Kidney (tissue), 13 donors: ENCODE measurements at regions not wholly inside any gene's neighbourhood (a gene's known extent, or its start where the extent isn't known, plus 50 kb on each side); places are given as distances from the start of the nearest gene placed in this dataset.

Source experiments
- DNase-seq, 5 donors: peaks; one replicate each; pipeline ENCODE4 v3.0.0-alpha.2; 2013 to 2020
- FAIRE-seq: peaks from 2 replicates; lab custom pipeline; 2012; peaks lifted over from hg19 to GRCh38; lab: Jason Lieb, UNC
- H3K27ac ChIP-seq, 2 donors: one replicate each; pipeline ENCODE4 v1.7.0; 2013; ENCODE audit warnings: low read depth in 2 of 2, low read length in 2 of 2, inconsistent platforms in 1 of 2
- H3K27me3 ChIP-seq: one replicate; pipeline ENCODE4 v1.7.1; 2013; ENCODE audit warnings: low read length, inconsistent platforms; ENCODE audit not compliant: control insufficient read depth, insufficient read depth
- H3K36me3 ChIP-seq, 3 donors: one replicate each; pipeline versions ENCODE4 v1.7.0 to v1.7.1; 2013; ENCODE audit warnings: low read length in 3 of 3, control low read depth in 1 of 3, inconsistent platforms in 1 of 3; ENCODE audit not compliant: insufficient read depth in 3 of 3, control insufficient read depth in 2 of 3
- H3K4me1 ChIP-seq, 3 donors: one replicate each; pipeline versions ENCODE4 v1.7.0 to v1.7.1; 2013; ENCODE audit warnings: low read length in 3 of 3, inconsistent platforms in 1 of 3, low read depth in 1 of 3; ENCODE audit not compliant: control insufficient read depth in 2 of 3, insufficient read depth in 2 of 3
- H3K4me3 ChIP-seq, 3 donors: one replicate each; pipeline versions ENCODE4 v1.7.0 to v1.8.1; 2013; ENCODE audit warnings: low read length in 3 of 3, control low read depth in 1 of 3, inconsistent platforms in 1 of 3
- H3K9ac ChIP-seq, 3 donors: one replicate each; pipeline versions ENCODE4 v1.7.0 to v1.7.1; 2013; ENCODE audit warnings: low read length in 3 of 3, control low read depth in 1 of 3, inconsistent platforms in 1 of 3
- H3K9me3 ChIP-seq, 3 donors: one replicate each; pipeline versions ENCODE4 v1.7.0 to v1.7.1; 2013; ENCODE audit warnings: low read length in 3 of 3, control low read depth in 1 of 3, inconsistent platforms in 1 of 3; ENCODE audit not compliant: control insufficient read depth in 2 of 3, insufficient read depth in 1 of 3
- CTCF ChIP-seq: IDR thresholded peaks from 3 replicates; pipeline ENCODE4 v1.5.1; 2012; ENCODE audit warnings: mild to moderate bottlenecking, moderate library complexity, borderline replicate concordance; ENCODE audit not compliant: insufficient read depth; ENCODE audit errors: extremely low read depth
- intact Hi-C: fragments of 100-400 bp; cut with DNase I; formaldehyde crosslinking; loops from one replicate; pipeline ENCODE4 v1.11.1; 2022
- donor health status: control.
- donor health status: control.
- donor health status: control.
- donor health status: control.
- donor health status: control.
- donor health status: DM: yes; HTN: yes; CAD: no.
- donor health status: Normal renal cell carcinoma (clear cell type).

GRCh38 chr6:20031342-20031741 lies 180.9 kb downstream of the MBOAT1 start:
- Histone ChIP-seq H3K9ac (no peak overlapping the region), H3K36me3 (no peaks in the 10 kb centered on the region), H3K4me3 (no peak overlapping the region), H3K9me3 (no peaks in the 10 kb centered on the region), H3K27me3 (no peaks in the 10 kb centered on the region), H3K27ac (no peak overlapping the region), H3K4me1 (no peaks in the 10 kb centered on the region)
- no peak for DNase-seq
- no peak for FAIRE-seq
- TF ChIP-seq CTCF = no peak
- intact Hi-C loops = no loop called here

GRCh38 chr6:20033697-20034407 lies 178.4 kb downstream of the MBOAT1 start:
- no peak for FAIRE-seq

GRCh38 chr6:20034408-20034769 lies 177.9 kb downstream of the MBOAT1 start:
- TF ChIP-seq CTCF = no peak
- H3K9ac ChIP-seq = no peak overlapping the region
- no peaks in the 10 kb centered on the region for H3K27me3 ChIP-seq
- no peaks in the 10 kb centered on the region for H3K4me1 ChIP-seq
- no peak overlapping the region for H3K27ac ChIP-seq
- DNase-seq = no peak
- no peaks in the 10 kb centered on the region for H3K9me3 ChIP-seq
- H3K36me3 ChIP-seq = no peaks in the 10 kb centered on the region
- intact Hi-C loops = no loop called here
- no peak overlapping the region for H3K4me3 ChIP-seq
- no peak for FAIRE-seq

More at GRCh38 chr6:20033697-20034407, 178.4 kb downstream of the MBOAT1 start:
- no peak overlapping the region for H3K4me3 ChIP-seq
- no peak overlapping the region for H3K27ac ChIP-seq
- intact Hi-C loops = no loop called here
- H3K27me3 ChIP-seq = no peaks in the 10 kb centered on the region
- DNase-seq = no peak
- no peaks in the 10 kb centered on the region for H3K4me1 ChIP-seq
- H3K9me3 ChIP-seq = no peaks in the 10 kb centered on the region
- H3K36me3 ChIP-seq = no peaks in the 10 kb centered on the region
- no peak overlapping the region for H3K9ac ChIP-seq
- no peak for TF ChIP-seq CTCF
